LNCaP clone FGC (cell line): ENCODE measurements at regions not wholly inside any gene's neighbourhood (a gene's known extent, or its start where the extent isn't known, plus 50 kb on each side); places are given as distances from the start of the nearest gene placed in this dataset.

Experiments used
- DNase-seq: peaks from one replicate; pipeline ENCODE4 v3.0.0-alpha.2; 2011; ENCODE audit warnings: low read depth
- H3K4me3 ChIP-seq: 2 replicates; pipeline ENCODE4 v1.5.1; 2011; ENCODE audit warnings: mild to moderate bottlenecking, low read depth, low read length, control low read depth
- CTCF ChIP-seq: IDR thresholded peaks from 2 replicates; pipeline ENCODE4 v1.5.1; 2012; ENCODE audit warnings: mild to moderate bottlenecking; ENCODE audit not compliant: control insufficient read depth, insufficient read depth; ENCODE audit errors: extremely low read depth

GRCh38 chr10:90480466-90480865 lies 377.4 kb downstream of the HTR7 start:
- no peak overlapping the region for H3K4me3 ChIP-seq
- no peak for DNase-seq
- TF ChIP-seq CTCF: no peak

GRCh38 chr10:90481326-90481923 lies 376.4 kb downstream of the HTR7 start:
- no peak for DNase-seq
- H3K4me3 ChIP-seq: no peak overlapping the region
- TF ChIP-seq CTCF: no peak

- TF ChIP-seq CTCF: no peak
- no peak for DNase-seq
- H3K4me3 ChIP-seq: no peak overlapping the region
Measured at GRCh38 chr10:90484518-90484917, 373.3 kb downstream of the HTR7 start.

GRCh38 chr10:90494183-90494582 lies 363.7 kb downstream of the HTR7 start:
- no peak for TF ChIP-seq CTCF
- no peak for DNase-seq
- no peak overlapping the region for H3K4me3 ChIP-seq

- H3K4me3 ChIP-seq: no peak overlapping the region
- no peak for TF ChIP-seq CTCF
- no peak for DNase-seq
Measured at GRCh38 chr10:90504172-90504571, 353.7 kb downstream of the HTR7 start.

- TF ChIP-seq CTCF: no peak
- H3K4me3 ChIP-seq: no peak overlapping the region
- DNase-seq: no peak
Measured at GRCh38 chr10:90526721-90527120, 331.1 kb downstream of the HTR7 start.

- no peak overlapping the region for H3K4me3 ChIP-seq
- no peak for DNase-seq
- TF ChIP-seq CTCF: no peak
Measured at GRCh38 chr10:90530521-90530920, 327.3 kb downstream of the HTR7 start.
